ENCODE measurements at regions not wholly inside any gene's neighbourhood (a gene's known extent, or its start where the extent isn't known, plus 50 kb on each side); places are given as distances from the start of the nearest gene placed in this dataset.
A peak's percentile ranks its signal among the peaks of the same experiment; 100 is the strongest.

DNA sequence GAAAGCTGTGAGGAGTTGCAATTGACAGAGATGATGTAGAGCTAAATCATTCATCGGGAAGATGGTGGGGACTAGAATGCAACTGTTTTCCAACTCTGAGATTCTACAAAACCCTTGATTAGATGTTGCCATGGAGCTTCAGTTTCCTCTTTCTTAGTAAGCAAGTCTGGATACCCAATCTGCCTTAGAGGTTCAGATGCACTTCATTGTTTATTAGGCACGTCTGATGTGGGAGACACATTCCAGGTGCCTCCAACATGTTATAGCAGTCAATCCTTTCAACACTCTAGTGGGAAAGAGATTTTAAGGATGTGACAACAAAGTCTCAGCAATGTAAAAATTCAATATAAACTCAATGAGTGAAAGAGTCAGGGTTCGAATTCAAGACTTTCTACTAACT, 291.3 kb upstream of the PHYHIPL start:
- H3K4me1 ChIP-seq = no peaks in the 10 kb centered on the region
- H3K9ac ChIP-seq = no peak overlapping the region
- H3K4me3 ChIP-seq = no peak overlapping the region
- H3K36me3 ChIP-seq = no peaks in the 10 kb centered on the region
- H3K9me3 ChIP-seq (replicated peaks in 1 of 11) = peaks cover 7 to 27% (median 20%) of the 10 kb centered on the region in 11 experiments; a peak in 21 of 22 replicates
- TF ChIP-seq Cebpa-rat (IDR thresholded peaks at IDR 0.05) = no peak
- H4K20me1 ChIP-seq = no peaks in the 10 kb centered on the region
- no peaks in the 10 kb centered on the region for H3K27me3 ChIP-seq
- no peak overlapping the region for H3K27ac ChIP-seq
- H3K4me2 ChIP-seq = no peak overlapping the region

DNA sequence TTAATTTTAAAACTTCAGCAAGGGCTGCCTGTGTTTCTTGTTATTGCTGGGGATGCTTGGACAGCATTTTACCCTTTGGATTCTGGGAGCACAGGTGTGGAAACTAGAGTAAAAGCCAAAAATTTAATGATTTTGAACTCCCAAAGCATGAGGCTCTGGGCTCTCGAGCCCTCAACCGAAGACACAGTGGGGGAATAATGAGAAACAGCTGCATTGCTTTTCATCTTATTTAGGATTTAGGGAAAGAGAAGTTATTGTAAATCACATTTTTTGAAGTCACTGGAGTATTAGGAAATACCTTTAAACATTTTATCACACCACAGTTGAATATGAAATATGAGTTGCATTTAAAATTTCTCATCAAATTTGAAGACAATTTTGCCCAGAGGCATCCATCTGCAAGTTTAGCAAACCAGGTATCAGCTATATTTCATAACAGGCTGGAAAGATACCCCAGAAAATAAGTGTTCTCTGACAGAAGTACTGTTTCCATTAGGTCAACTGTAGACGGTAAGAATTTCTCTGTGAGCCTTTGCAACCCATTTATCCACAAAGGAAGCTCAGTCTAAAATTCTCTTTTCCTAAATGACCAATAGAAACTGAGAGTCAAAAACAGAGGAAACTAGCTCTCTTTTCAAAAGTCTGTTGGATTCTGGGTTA, 290.6 kb upstream of the PHYHIPL start:
- Histone ChIP-seq H3K27me3 (no peaks in the 10 kb centered on the region), H3K9ac (no peak overlapping the region), H3K36me3 (no peaks in the 10 kb centered on the region), H3K4me1 (no peaks in the 10 kb centered on the region), H3K9me3 (replicated peaks in 1 of 11) (peaks cover 7 to 21% (median 18%) of the 10 kb centered on the region in 11 experiments; a peak in 21 of 22 replicates), H3K4me3 (no peak overlapping the region), H3K4me2 (no peak overlapping the region), H4K20me1 (no peaks in the 10 kb centered on the region), H3K27ac (no peak overlapping the region)
- no peak for TF ChIP-seq Cebpa-rat (IDR thresholded peaks at IDR 0.05)

DNA sequence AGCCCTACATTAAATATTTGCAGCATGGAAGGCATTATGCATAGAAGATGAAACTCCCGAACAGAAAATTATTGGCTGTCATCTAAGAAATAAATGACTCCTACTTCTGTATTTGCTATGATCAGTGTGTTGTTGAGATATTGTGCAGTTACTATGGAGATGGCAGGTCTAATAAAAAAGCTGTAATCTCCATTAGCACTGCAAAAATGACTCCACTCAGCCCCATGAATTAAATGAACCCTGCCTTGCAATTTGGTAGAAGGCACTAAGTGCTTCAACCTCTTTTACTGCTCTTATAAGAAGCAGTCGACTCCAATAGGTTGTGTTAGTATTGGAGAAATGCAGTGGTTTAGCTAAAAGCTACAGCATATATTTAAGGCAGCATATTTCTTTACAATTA, 290.0 kb upstream of the PHYHIPL start:
- Histone ChIP-seq H3K27me3 (no peaks in the 10 kb centered on the region), H3K4me2 (no peak overlapping the region), H3K9me3 (replicated peaks in 1 of 11) (peaks cover 7 to 15% (median 13%) of the 10 kb centered on the region in 11 experiments; a peak in 21 of 22 replicates), H4K20me1 (no peaks in the 10 kb centered on the region), H3K27ac (no peak overlapping the region), H3K9ac (no peak overlapping the region), H3K4me3 (no peak overlapping the region), H3K36me3 (no peaks in the 10 kb centered on the region), H3K4me1 (no peaks in the 10 kb centered on the region)
- TF ChIP-seq Cebpa-rat (IDR thresholded peaks at IDR 0.05) = no peak

DNA sequence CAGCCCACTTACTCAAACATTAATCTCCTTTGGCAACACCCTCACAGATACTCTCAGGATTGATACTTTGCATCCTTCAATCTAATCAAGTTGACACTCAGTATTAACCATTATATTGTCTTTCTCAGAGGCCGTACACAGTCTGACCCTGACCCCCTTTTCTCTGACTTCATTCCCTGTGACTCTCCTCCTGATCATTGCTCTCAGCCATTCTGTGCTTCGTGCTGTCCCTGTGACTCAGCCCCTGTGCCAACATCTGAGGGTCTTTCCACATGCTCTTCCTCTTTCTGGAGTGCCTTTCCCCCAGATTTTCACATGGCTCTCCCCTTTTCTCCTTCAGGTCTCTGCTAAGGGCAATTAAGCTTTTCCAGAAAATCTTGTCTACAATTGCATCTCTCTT, 289.0 kb upstream of the PHYHIPL start:
- H3K4me3 ChIP-seq = no peak overlapping the region
- TF ChIP-seq Cebpa-rat (IDR thresholded peaks at IDR 0.05) = no peak
- H3K9me3 ChIP-seq (replicated peaks in 1 of 11) = peaks cover 3 to 5% (median 4%) of the 10 kb centered on the region in 11 experiments; a peak in 18 of 22 replicates
- no peak overlapping the region for H3K4me2 ChIP-seq
- H3K9ac ChIP-seq = no peak overlapping the region
- no peaks in the 10 kb centered on the region for H3K4me1 ChIP-seq
- H4K20me1 ChIP-seq = no peaks in the 10 kb centered on the region
- H3K36me3 ChIP-seq = no peaks in the 10 kb centered on the region
- no peak overlapping the region for H3K27ac ChIP-seq
- no peaks in the 10 kb centered on the region for H3K27me3 ChIP-seq

DNA sequence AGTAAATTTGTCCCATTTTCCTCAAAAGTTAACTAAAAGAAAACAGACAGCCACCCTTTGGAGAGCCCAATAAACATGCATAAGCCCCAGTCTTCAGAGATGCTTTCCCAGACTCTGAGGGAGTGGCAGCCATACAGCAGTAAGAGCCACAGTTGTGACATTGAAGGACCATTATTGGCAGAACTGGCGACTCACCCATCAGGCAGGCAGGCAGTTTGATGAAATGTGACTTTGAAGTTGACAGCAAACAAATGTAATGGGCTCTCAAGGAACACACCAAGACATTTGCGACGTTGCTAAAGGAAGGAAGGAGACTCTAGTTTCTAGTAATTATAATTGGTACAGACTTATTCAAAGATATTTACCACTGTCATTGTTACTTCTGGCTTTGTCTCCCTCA, 287.5 kb upstream of the PHYHIPL start:
- Histone ChIP-seq H3K27me3 (no peaks in the 10 kb centered on the region), H3K36me3 (no peaks in the 10 kb centered on the region), H3K27ac (no peak overlapping the region), H3K9me3 (replicated peaks in 1 of 11) (no peaks in the 10 kb centered on the region), H4K20me1 (no peaks in the 10 kb centered on the region), H3K4me3 (no peak overlapping the region), H3K4me1 (no peaks in the 10 kb centered on the region), H3K4me2 (no peak overlapping the region), H3K9ac (no peak overlapping the region)
- TF ChIP-seq Cebpa-rat (IDR thresholded peaks at IDR 0.05) = no peak

DNA sequence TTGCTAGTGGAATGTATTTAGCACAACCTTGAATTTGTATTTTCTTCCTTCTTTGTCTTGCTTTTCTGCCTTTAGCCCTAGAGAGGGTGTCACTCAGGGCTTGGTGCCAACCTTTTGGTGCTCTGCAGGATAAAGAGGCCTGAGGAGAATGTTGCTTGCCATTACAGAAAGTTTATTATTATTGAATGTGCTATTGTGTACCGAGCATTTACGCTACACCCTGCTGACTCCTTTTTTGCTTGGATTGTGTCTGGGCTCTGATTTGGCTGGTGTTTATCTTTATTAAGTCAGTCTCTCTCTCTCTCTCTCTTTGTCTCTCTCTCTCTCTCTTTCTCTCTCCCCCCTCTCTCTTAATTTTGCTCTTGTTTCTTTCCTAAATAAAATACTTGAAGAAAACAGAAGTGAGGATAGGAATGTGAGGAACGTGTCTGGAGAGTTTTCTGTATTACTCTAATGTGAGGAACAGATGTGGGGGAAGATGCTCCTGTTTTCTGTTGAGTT, 284.4 kb upstream of the PHYHIPL start:
- H4K20me1 ChIP-seq = no peaks in the 10 kb centered on the region
- no peak overlapping the region for H3K9ac ChIP-seq
- no peak for TF ChIP-seq Cebpa-rat (IDR thresholded peaks at IDR 0.05)
- H3K36me3 ChIP-seq = no peaks in the 10 kb centered on the region
- no peaks in the 10 kb centered on the region for H3K27me3 ChIP-seq
- no peaks in the 10 kb centered on the region for H3K4me1 ChIP-seq
- H3K4me3 ChIP-seq = no peak overlapping the region
- H3K27ac ChIP-seq = no peak overlapping the region
- H3K4me2 ChIP-seq = no peak overlapping the region
- no peaks in the 10 kb centered on the region for H3K9me3 ChIP-seq (replicated peaks in 1 of 11)

DNA sequence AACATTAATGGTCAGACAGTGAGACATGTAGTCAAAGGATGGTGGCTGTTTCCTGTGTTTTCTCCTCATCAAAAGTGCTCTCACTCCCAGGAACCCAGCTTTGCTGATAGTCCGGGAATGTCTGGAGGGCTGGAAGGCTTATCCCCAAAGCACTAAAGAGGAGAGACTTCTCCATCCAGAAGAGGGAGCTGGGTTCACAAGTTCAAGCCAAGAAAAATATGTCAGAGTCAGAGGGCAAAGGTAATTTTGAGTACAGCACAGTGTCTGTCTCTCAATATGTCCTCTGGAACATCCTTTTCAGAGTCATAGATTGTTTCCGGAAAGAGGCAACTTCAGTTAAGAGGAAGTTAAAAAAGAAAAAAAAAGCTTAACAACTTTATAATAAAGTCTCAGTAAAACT, 281.5 kb upstream of the PHYHIPL start:
- Histone ChIP-seq H3K27ac (no peak overlapping the region), H3K27me3 (no peaks in the 10 kb centered on the region), H3K4me2 (no peak overlapping the region), H3K4me1 (peaks cover 0 to 9% (median 2%) of the 10 kb centered on the region in 10 experiments; a peak in 8 of 20 replicates), H3K36me3 (no peaks in the 10 kb centered on the region), H3K9ac (no peak overlapping the region), H3K9me3 (replicated peaks in 1 of 11) (no peaks in the 10 kb centered on the region), H4K20me1 (no peaks in the 10 kb centered on the region), H3K4me3 (no peak overlapping the region)
- TF ChIP-seq Cebpa-rat (IDR thresholded peaks at IDR 0.05) = no peak

DNA sequence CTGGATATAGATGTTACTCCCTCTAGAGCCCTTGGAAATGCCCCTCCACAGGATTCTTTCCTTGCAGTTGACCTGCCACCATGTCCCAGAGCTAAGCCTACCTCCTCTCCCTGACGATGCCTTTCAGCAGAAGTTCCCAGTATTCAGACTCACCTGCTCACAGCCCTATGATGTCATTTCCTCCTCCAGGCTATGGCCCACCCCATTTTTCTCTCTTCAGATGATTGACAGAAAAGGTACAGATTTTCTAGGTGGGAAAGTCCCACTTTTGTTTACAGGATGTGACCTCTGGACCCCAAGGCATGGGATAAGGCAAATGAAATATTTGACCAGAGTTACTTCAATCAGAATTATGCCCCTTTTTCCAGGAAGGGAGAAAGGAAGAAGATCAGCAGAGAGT, 280.2 kb upstream of the PHYHIPL start:
- Histone ChIP-seq H3K9me3 (replicated peaks in 1 of 11) (0 out of 22 replicates have a peak, but pooled peaks cover 0 to under 1% (median 0%) of the 10 kb centered on the region in 11 experiments), H3K27ac (no peak overlapping the region), H3K27me3 (no peaks in the 10 kb centered on the region), H3K4me3 (no peak overlapping the region), H3K9ac (no peak overlapping the region), H4K20me1 (no peaks in the 10 kb centered on the region), H3K4me2 (no peak overlapping the region), H3K4me1 (peaks cover 0 to 9% (median 2%) of the 10 kb centered on the region in 10 experiments; a peak in 8 of 20 replicates), H3K36me3 (no peaks in the 10 kb centered on the region)
- no peak for TF ChIP-seq Cebpa-rat (IDR thresholded peaks at IDR 0.05)

DNA sequence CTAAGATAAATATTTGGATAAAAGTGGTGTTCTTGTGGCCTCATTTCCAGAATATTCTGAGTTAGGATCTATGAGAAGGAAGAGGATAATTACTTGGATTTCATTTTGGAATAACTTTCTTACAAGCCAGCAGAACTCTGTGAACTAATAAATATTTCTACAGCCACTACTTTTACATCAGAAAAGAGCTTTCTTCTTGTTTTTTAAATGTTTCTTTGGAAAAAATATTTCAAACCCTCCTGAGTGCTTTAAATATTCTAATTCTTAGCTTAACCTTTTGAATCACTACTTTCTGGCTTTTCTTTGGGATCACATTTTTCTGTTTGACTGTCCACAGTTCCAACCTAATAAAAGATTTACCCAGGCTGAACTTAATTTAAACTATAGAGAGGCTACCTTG, 279.2 kb upstream of the PHYHIPL start:
- Histone ChIP-seq H4K20me1 (no peaks in the 10 kb centered on the region), H3K4me2 (peak overlapping the region in 3 of 11 experiments; percentile 24 to 55 (median 45); a peak in 3 of 22 replicates), H3K9me3 (replicated peaks in 1 of 11) (peaks cover 0 to 9% (median 0%) of the 10 kb centered on the region in 11 experiments; a peak in 5 of 22 replicates), H3K36me3 (no peaks in the 10 kb centered on the region), H3K4me1 (peaks cover 0 to 9% (median 2%) of the 10 kb centered on the region in 10 experiments; a peak in 8 of 20 replicates), H3K9ac (no peak overlapping the region), H3K27me3 (no peaks in the 10 kb centered on the region), H3K4me3 (no peak overlapping the region), H3K27ac (no peak overlapping the region)
- no peak for TF ChIP-seq Cebpa-rat (IDR thresholded peaks at IDR 0.05)

DNA sequence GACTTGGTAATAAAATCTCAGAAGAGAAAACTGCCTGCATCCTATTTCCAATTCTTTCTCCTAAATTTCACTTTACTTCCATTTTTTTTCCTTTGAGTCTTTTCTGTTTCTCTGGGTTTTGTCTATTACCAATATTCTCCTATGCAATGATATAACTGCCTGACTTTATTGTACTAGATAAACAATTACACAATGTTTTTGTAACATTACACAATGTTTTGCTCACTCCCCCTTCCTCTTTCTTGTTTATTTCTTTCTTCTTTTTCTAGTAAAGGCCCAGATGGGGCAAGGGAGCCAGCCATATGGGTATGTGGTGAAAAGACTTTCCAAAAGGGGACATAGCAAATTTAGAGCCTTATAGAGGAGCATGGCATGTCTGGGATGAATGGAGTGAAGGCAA, 278.7 kb upstream of the PHYHIPL start:
- peak overlapping the region in 1 of 11 experiments; percentile 17; a peak in 1 of 22 replicates for H3K27ac ChIP-seq
- H3K4me2 ChIP-seq = peak overlapping the region in 5 of 11 experiments; percentile 3 to 55 (median 24); a peak in 3 of 22 replicates
- H3K9ac ChIP-seq = no peak overlapping the region
- no peaks in the 10 kb centered on the region for H3K27me3 ChIP-seq
- H3K36me3 ChIP-seq = no peaks in the 10 kb centered on the region
- 0 out of 22 replicates have a peak, but pooled peaks of 1 of the 11 experiments have one; percentile 13 for TF ChIP-seq Cebpa-rat (IDR thresholded peaks at IDR 0.05)
- no peaks in the 10 kb centered on the region for H4K20me1 ChIP-seq
- H3K9me3 ChIP-seq (replicated peaks in 1 of 11) = peaks cover 0 to 9% (median 0%) of the 10 kb centered on the region in 11 experiments; a peak in 5 of 22 replicates
- H3K4me1 ChIP-seq = peaks cover 0 to 9% (median 2%) of the 10 kb centered on the region in 10 experiments; a peak in 8 of 20 replicates
- H3K4me3 ChIP-seq = no peak overlapping the region

Measured in BLaER1 treated with 17β-estradiol and CSF1 and Interleukin-3, amounts not matched to agents 10 nM and 100 nM (cell line).